ENCODE measurements at regions not wholly inside any gene's neighbourhood (a gene's known extent, or its start where the extent isn't known, plus 50 kb on each side); places are given as distances from the start of the nearest gene placed in this dataset.

- DNase-seq = no peak
These were observed 300.4 kb upstream of the RASGRP1 start for GRCh38 chr15:38864827-38865581.

- no peak for DNase-seq
These were observed 302.9 kb upstream of the RASGRP1 start for GRCh38 chr15:38867556-38867955.

GRCh38 chr15:38868326-38869114 is 303.9 kb upstream of the RASGRP1 start:
- no peak for DNase-seq

GRCh38 chr15:38871638-38872037 is 307.0 kb upstream of the RASGRP1 start:
- DNase-seq = no peak

- no peak for DNase-seq
These were observed 308.1 kb upstream of the RASGRP1 start for GRCh38 chr15:38872732-38873131.

- no peak for DNase-seq
These were observed 308.5 kb upstream of the RASGRP1 start for GRCh38 chr15:38873158-38873557.

- DNase-seq = no peak
These were observed 309.9 kb upstream of the RASGRP1 start for GRCh38 chr15:38874464-38874863.

- DNase-seq = no peak
These were observed 311.6 kb upstream of the RASGRP1 start for GRCh38 chr15:38876211-38876610.

GRCh38 chr15:38876621-38877020 is 312.0 kb upstream of the RASGRP1 start:
- no peak for DNase-seq

- no peak for DNase-seq
These were observed 312.9 kb upstream of the RASGRP1 start for GRCh38 chr15:38877471-38877870.

GRCh38 chr15:38878026-38878425 is 313.4 kb upstream of the RASGRP1 start:
- DNase-seq = no peak

- no peak for DNase-seq
These were observed 314.3 kb upstream of the RASGRP1 start for GRCh38 chr15:38878926-38879325.

- no peak for DNase-seq
These were observed 315.4 kb upstream of the RASGRP1 start for GRCh38 chr15:38879909-38880471.

GRCh38 chr15:38882221-38882620 is 317.6 kb upstream of the RASGRP1 start:
- no peak for DNase-seq

- DNase-seq = no peak
These were observed 319.4 kb upstream of the RASGRP1 start for GRCh38 chr15:38883987-38884386.

- DNase-seq = no peak
These were observed 320.4 kb upstream of the RASGRP1 start for GRCh38 chr15:38885001-38885400.

- no peak for DNase-seq
These were observed 320.9 kb upstream of the RASGRP1 start for GRCh38 chr15:38885471-38885952.

GRCh38 chr15:38886315-38887163 is 321.9 kb upstream of the RASGRP1 start:
- DNase-seq = no peak

- no peak for DNase-seq
These were observed 324.1 kb upstream of the RASGRP1 start for GRCh38 chr15:38888701-38889221.

- no peak for DNase-seq
These were observed 325.6 kb upstream of the RASGRP1 start for GRCh38 chr15:38890194-38890593.

GRCh38 chr15:38893925-38894242 is 329.3 kb upstream of the RASGRP1 start:
- DNase-seq = no peak

GRCh38 chr15:38894243-38894948 is 329.8 kb upstream of the RASGRP1 start:
- DNase-seq = no peak

All from NCI-H1048 (cell line).